ENCODE measurements at regions not wholly inside any gene's neighbourhood (a gene's known extent, or its start where the extent isn't known, plus 50 kb on each side); places are given as distances from the start of the nearest gene placed in this dataset.

GRCh38 chr1:90579212-90579802 lies 137.8 kb downstream of the BARHL2 start:
- intact Hi-C loops (cut with DNase I) = loop anchor here in 1 of 2 donors (5.0 kb wide), 1 partner anchor 583 kb away; no protein-coding TSS in a partner anchor
- TF ChIP-seq CTCF (IDR thresholded peaks at IDR 0.05) = peak; percentile 63

GRCh38 chr1:90574692-90575370 lies 142.3 kb downstream of the BARHL2 start:
- no peaks in the 10 kb centered on the region for H3K36me3 ChIP-seq (ENCODE audit: insufficient read depth in 1 of 2, low read depth in 1 of 2)
- TF ChIP-seq CTCF (IDR thresholded peaks at IDR 0.05) = no peak
- no peak for DNase-seq
- intact Hi-C loops (cut with DNase I) = loop anchor here in 1 of 2 donors (5.0 kb wide), 1 partner anchor 587 kb away; no protein-coding TSS in a partner anchor
- ATAC-seq = no peak
- H3K9me3 ChIP-seq = no peaks in the 10 kb centered on the region
- peaks cover 0 to 10% (median 0%) of the 10 kb centered on the region in 3 donors for H3K27me3 ChIP-seq (ENCODE audit: insufficient read depth in 3 of 3, low read length in 2 of 3)
- H3K27ac ChIP-seq = no peak overlapping the region
- H3K4me3 ChIP-seq = no peak overlapping the region
- 67 to 83% (median 80%) methylated on average over 1 of the region's 1 CpG for WGBS, 3 donors
- H3K4me1 ChIP-seq = no peaks in the 10 kb centered on the region

More at GRCh38 chr1:90579212-90579802, 137.8 kb downstream of the BARHL2 start:
- H3K36me3 ChIP-seq (ENCODE audit: insufficient read depth in 1 of 2, low read depth in 1 of 2) = no peaks in the 10 kb centered on the region
- no peak overlapping the region for H3K27ac ChIP-seq
- WGBS, 3 donors = 42 to 57% (median 52%) methylated on average over 3 of the region's 3 CpGs
- no peaks in the 10 kb centered on the region for H3K9me3 ChIP-seq
- ATAC-seq = peak in 2 of 4 donors; percentile 48 to 76
- no peak overlapping the region for H3K4me3 ChIP-seq
- peaks cover 0 to 10% (median 0%) of the 10 kb centered on the region in 3 donors for H3K27me3 ChIP-seq (ENCODE audit: insufficient read depth in 3 of 3, low read length in 2 of 3)
- DNase-seq = no peak
- no peaks in the 10 kb centered on the region for H3K4me1 ChIP-seq

GRCh38 chr1:90573736-90574135 lies 143.4 kb downstream of the BARHL2 start:
- Histone ChIP-seq H3K4me1 (no peaks in the 10 kb centered on the region), H3K4me3 (no peak overlapping the region), H3K36me3 (ENCODE audit: insufficient read depth in 1 of 2, low read depth in 1 of 2) (no peaks in the 10 kb centered on the region), H3K9me3 (no peaks in the 10 kb centered on the region), H3K27ac (no peak overlapping the region), H3K27me3 (ENCODE audit: insufficient read depth in 3 of 3, low read length in 2 of 3) (peaks cover 0 to 10% (median 0%) of the 10 kb centered on the region in 3 donors)
- ATAC-seq = no peak
- 51 to 65% (median 62%) methylated on average over 3 of the region's 3 CpGs for WGBS, 3 donors
- intact Hi-C loops (cut with DNase I) = no loop called here
- no peak for TF ChIP-seq CTCF (IDR thresholded peaks at IDR 0.05)
- DNase-seq = no peak

- Histone ChIP-seq H3K27me3 (ENCODE audit: insufficient read depth in 3 of 3, low read length in 2 of 3) (peaks cover 0 to 6% (median 0%) of the 10 kb centered on the region in 3 donors), H3K36me3 (ENCODE audit: insufficient read depth in 1 of 2, low read depth in 1 of 2) (no peaks in the 10 kb centered on the region), H3K4me1 (no peaks in the 10 kb centered on the region), H3K9me3 (no peaks in the 10 kb centered on the region), H3K4me3 (no peak overlapping the region), H3K27ac (no peak overlapping the region)
- no peak for ATAC-seq
- WGBS, 3 donors = 79 to 85% (median 81%) methylated on average over 3 of the region's 3 CpGs
- intact Hi-C loops (cut with DNase I) = no loop called here
- no peak for DNase-seq
- TF ChIP-seq CTCF (IDR thresholded peaks at IDR 0.05) = no peak
Observed at GRCh38 chr1:90572446-90572845, 144.7 kb downstream of the BARHL2 start.
